GM04504 (cell line): ENCODE measurements at regions not wholly inside any gene's neighbourhood (a gene's known extent, or its start where the extent isn't known, plus 50 kb on each side); places are given as distances from the start of the nearest gene placed in this dataset.

Source experiments
- DNase-seq: peaks from one replicate; pipeline ENCODE4 v3.0.0-alpha.2; 2012; ENCODE audit warnings: low read depth

GRCh38 chr3:43180027-43180426, 74.1 kb upstream of the POMGNT2 start:
- no peak for DNase-seq

DNA sequence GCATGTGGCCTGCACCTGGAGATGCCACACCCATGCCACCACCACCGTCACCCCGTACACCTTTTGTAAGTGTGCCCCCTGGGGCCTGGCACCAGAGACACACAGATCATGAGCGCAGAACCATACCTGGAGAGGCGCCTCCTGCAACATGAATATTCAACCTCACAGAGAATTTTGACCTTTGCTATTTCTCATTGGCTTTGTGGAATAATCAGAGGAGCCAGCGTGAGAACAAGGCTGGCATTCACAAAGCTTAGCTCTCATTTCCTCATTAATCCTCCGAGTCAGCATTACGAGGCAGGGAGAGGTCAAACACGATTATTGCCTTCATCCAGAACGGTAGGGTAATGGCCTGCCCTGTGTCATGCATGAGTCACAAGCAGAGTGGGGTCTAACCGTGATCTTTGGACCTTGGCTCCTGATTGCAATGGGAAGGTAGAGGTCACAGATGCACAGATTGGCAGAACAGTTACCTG, 73.0 kb upstream of the POMGNT2 start:
- no peak for DNase-seq

- no peak for DNase-seq
Measured at GRCh38 chr3:43177085-43177484, 71.2 kb upstream of the POMGNT2 start.

GRCh38 chr3:43176666-43177065, 70.8 kb upstream of the POMGNT2 start:
- no peak for DNase-seq

GRCh38 chr3:43175541-43175940, 69.7 kb upstream of the POMGNT2 start:
- no peak for DNase-seq

- DNase-seq = no peak
Measured at GRCh38 chr3:43173949-43174348, 68.1 kb upstream of the POMGNT2 start.

DNA sequence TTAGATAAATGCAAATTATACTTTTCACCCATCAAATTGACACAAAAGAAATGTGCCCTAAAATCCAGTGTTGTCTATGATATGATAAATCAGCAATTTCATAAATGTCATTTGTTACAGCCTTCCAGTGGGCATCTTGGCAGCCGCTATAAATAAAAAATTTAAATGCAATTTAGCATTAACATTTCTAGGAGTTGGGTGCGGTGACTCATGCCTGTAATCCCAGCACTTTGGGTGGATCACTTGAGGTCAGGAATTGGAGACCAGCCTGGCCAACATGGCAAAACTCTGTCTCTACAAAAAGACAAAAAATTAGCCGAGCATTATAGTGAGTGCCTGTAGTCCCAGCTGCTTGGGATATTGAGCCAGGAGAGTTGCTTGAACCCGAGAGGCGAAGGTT, 65.9 kb upstream of the POMGNT2 start:
- DNase-seq = no peak

GRCh38 chr3:43170553-43170952, 64.7 kb upstream of the POMGNT2 start:
- DNase-seq = no peak

DNA sequence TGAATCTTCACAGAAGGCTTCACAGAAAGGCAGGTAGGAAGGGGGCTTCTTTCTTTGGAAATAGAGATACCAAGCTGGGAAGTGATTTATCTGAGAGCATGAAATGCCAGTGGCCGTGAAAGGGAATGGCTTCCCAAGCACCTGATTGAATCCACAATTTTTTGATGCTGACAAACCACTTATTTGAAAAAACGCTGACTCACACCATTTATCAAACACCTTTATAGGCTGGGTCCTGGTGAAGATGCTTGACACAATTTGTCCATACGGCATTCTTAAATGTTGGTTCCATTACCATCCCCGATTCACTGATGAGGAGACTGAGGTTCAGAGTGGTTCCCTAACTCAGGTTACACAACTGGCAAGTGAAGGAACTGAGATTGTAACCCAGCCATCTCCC, 64.1 kb upstream of the POMGNT2 start:
- DNase-seq = no peak

- DNase-seq = no peak
Measured at GRCh38 chr3:43166406-43166805, 60.5 kb upstream of the POMGNT2 start.

GRCh38 chr3:43165786-43166185, 59.9 kb upstream of the POMGNT2 start:
- no peak for DNase-seq

GRCh38 chr3:43163895-43164493, 58.1 kb upstream of the POMGNT2 start:
- DNase-seq = no peak

DNA sequence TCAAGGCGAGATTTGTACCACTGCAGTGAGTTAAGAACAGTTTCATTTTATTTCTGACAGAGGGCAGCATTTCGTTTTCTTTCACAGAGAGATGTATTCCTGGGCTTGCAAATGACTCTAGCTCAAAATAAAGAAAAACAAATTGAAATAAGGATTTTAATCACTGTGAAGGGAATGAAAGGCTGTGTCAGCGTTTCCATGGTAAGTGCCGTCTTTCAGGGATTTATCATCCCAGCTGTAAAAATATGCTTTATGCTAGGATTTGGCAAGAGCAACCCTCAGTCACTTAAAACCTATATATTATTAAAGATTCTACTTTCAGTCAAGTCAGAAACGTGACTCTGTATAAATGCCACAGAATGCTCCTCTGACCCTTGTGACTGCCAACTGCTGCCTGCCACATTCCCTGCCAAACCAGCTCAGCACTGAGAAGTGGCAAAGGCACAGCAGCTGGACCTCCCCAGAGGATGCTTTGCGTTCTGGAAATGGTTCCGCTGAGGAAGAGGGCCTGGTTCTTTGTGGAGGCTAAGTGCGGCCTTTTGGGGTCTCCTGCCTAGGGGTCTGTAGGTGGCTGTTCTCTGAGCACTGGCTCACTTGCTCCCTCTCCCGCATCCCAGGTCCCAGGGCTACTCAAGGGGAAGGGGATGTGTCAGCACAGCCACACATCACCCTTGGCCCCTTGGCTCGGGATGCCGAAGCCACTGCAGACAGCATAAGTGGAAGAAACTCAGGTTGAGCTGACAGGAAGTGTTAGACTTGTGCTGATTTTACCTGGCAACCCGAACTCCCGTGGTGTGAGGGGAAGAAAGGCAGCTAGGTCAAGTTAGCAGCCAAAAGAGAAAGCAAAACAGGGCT, 56.6 kb upstream of the POMGNT2 start:
- no peak for DNase-seq

DNA sequence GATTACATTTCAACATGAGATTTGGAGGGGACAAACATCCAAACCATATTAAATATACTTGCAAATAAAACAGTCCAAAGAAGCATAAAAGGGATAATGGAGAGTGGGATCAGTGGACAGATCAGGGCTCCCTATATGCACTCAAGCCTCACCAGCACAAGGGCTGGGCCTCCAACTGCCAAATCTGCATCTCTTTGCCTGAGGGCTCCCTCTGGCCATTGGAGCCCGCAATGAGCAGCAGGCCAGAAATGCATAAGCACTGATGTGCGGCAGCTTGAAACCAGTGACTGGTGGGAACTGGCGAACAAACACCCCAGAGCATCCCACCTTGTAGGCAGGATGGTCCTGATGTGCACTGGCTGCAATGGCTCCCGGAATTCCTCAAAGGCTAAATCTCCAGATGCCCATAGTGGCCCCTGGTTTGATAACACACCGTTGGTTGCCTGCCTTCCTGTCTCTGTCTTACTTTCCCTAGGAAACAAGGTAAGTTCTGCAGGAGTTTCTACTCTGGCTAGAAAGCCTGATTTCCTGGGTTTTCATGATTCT, 55.9 kb upstream of the POMGNT2 start:
- no peak for DNase-seq

DNA sequence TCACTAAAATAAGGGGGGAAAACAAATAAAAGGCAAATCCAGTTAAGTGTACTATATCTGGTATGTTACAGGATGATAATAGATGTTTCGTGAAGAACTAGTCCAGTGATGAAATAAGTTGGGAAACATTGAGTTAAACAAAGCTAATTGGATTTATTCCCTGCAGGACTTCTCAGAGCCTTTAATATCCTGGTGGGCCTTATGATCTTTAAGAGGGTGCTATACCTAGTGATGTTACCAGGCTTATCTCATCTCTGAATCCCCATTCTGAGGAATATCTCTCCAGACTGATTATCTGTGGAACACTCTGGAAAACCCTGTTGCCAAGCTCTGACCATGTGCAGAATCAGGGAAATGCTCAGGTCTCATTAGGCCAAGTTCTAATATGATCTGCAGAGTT, 54.8 kb upstream of the POMGNT2 start:
- DNase-seq = no peak

DNA sequence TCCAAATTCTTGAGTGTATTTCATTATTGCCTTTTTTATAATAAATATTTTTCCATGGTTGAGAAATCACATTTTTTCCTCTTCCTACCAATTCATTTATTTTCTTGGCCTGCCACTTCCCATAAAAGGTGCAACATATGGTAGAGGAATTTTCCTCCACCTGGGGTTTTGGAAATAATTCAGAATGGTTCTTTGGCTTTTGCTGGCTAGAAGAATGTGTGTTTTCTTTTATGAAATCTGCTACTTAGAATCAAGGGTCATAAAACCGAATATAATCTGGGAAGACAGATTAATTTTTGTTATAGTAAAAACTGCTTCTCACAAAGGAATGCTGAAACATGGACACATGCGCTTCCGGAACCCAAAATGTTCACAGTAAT, 54.0 kb upstream of the POMGNT2 start:
- DNase-seq = no peak

GRCh38 chr3:43159131-43159875, 53.4 kb upstream of the POMGNT2 start:
- no peak for DNase-seq

- DNase-seq = no peak
Measured at GRCh38 chr3:43156812-43157455, 51.1 kb upstream of the POMGNT2 start.

DNA sequence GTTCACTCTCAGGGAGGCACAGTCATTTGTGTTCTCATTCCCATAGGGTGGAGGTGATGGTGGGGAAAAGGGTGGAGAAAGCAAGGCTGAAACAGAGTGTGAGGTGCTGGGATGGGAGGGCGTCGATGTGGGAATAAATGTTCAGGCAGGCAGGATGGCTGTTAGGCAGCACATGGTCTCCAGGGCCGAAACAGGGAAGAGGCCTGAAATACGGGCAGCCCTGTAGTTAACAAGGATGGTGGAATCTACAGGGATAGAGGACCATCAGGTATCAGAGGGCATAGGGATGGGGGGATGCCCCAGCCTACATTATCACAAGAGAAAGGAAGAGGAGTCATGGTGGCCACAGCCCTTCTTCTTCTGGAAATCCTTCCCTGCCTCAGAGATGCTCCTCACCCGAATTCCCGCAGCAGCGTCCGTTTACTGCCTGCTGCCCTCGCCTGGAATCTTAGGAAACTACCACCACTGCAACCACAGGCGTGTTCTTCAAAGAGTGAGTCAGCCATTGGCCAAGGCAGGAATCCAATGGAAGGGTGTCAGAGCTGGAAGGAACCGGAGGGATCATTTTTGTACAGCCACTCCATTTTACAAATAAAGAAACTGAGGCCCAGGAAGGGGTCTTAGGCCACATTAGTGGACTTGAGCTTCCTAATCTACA, 49.7 kb upstream of the POMGNT2 start:
- peak; percentile 71 for DNase-seq
